HG02642 (cell line): ENCODE measurements at regions not wholly inside any gene's neighbourhood (a gene's known extent, or its start where the extent isn't known, plus 50 kb on each side); places are given as distances from the start of the nearest gene placed in this dataset.
"Not testable (repeated sequence)": the region's sequence is repeated elsewhere in the genome, so short reads cannot be mapped to it uniquely, and the experiment has no call there.

Experiments used
- ATAC-seq: cut with Tn5 transposase; IDR thresholded peaks from one replicate; pipeline ENCODE4 v1.9.1; 2021; ENCODE audit warnings: mild to moderate bottlenecking; ENCODE audit not compliant: unreplicated experiment, poor library complexity

- no peak for ATAC-seq
Observed at GRCh38 chr1:112092656-112093371, 103.3 kb upstream of the KCND3 start.

- ATAC-seq, result no peak
Observed at GRCh38 chr1:112093372-112093694, 103.9 kb upstream of the KCND3 start.

- no peak for ATAC-seq
Observed at GRCh38 chr1:112099979-112100378, 110.5 kb upstream of the KCND3 start.

DNA sequence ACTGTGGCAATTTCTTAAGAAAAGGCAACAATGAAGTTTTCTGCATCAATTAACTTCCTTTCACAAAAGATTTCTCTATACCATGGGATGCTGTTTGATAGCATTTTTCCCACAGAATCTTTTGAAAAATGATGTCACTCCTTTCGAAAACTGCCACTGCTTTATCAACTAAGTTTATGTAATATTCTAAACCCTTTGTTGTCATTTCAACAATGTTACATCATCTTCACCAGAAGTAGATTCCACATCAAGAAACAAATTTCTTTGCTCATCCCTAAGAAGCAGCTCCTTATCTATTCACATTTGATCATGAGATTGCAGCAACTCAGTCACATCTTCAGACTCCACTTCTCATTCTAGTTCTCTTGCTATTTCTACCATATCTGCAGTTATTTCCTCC lies 116.1 kb upstream of the KCND3 start:
- ATAC-seq, result no peak

- ATAC-seq, result no peak
Observed at GRCh38 chr1:112110031-112110430, 120.6 kb upstream of the KCND3 start.

DNA sequence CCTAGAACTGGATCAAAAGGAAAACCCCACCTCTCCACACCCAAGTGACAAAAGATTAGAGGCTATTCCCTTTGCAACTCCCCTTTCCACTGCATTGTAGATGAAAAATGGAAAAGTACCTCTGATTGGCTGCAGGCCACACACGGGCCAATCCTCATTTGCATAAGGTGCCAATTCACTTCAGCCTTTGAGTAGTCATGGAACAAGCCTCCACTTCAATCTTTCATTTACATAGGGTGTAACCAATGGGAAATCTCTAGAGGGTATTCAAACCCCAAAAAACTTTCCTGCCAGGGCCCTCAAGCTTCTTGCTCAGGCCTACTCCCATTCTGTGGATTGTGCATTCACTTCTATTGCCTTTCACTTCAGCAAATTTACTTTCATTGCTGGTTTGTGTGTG lies 122.3 kb upstream of the KCND3 start:
- no peak for ATAC-seq

GRCh38 chr1:112114540-112114939 lies 125.1 kb upstream of the KCND3 start:
- no peak for ATAC-seq

GRCh38 chr1:112126598-112126997 lies 137.1 kb upstream of the KCND3 start:
- no peak for ATAC-seq

DNA sequence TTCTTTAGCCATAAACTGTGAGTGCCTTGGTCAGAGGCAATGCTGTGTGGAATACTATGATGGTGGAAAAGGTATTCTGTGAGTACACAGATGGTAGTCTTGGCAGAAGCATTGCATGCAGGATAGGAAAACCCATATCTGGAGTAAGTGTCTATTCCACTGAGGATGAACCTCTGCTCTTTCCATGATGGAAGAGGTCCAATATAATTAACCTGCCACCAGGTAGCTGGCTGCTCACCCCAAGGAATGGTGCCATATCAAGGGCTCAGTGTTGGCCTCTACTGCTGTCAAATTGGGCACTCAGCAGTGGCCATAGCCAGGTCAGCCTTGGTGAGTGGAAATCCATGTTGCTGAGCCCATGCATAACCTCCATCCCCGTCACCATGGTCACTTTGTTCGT lies 138.1 kb upstream of the KCND3 start:
- ATAC-seq, result not testable (repeated sequence)

DNA sequence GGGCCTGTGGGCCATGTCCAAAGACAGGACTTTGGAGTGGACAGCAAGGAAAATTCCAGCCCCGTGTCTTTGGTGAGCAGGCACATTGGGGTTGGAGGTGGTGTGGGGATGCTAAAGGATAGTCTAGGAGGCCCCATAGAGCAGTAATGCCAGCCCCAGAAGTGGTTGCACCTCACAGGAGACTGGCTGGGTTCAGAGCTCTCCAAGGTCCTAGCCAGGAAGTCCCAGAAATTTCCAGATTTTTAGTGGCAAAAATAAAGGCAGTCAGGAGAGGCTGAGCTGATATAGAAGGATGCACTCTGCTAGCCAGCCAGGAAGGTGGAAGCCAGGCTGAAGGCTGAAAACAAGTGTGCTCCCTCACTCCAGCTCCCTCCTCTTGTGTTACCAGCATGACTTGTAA lies 144.0 kb upstream of the KCND3 start:
- ATAC-seq, result no peak

DNA sequence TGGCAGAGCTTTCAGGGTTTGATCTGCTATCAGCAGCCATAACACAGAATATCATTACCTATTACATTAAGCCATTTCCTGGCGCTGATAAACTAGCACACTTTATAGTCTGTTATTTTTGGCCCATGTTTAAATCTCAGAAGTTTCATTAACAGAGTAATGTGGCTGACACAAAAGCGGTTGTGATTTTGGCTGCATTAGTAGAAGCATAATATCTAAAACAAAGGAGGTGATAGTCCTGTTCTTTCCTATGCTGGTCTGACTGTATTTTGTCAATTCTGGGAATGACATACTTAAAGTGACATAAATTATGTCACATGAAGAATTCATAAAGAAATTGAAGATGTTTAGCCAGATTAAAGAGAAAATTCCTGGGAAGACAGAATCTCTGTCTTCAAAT lies 151.3 kb upstream of the KCND3 start:
- no peak for ATAC-seq

- no peak for ATAC-seq
Observed at GRCh38 chr1:112141301-112141700, 151.8 kb upstream of the KCND3 start.

DNA sequence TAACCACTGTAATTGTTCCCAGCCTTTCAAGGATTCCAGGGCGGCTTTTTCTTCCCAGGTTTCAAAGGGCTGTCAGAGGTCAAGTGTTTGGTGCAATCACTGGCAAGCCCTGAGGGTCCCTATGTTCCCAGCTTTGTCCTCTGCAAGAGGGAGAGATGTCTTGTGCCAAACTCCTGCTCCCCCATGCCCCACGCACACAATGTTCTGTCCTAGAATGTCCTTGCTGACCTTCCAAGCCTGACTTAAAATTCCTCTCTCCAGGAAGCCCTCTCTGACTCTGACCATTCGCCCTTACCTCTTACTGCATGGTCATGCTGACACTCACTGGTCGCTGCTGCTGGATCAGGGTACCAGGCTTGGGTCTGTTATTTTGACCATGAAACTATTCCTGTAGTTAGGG lies 152.5 kb upstream of the KCND3 start:
- no peak for ATAC-seq

- no peak for ATAC-seq
Observed at GRCh38 chr1:112143871-112144441, 154.5 kb upstream of the KCND3 start.

- no peak for ATAC-seq
Observed at GRCh38 chr1:112144733-112145426, 155.4 kb upstream of the KCND3 start.

DNA sequence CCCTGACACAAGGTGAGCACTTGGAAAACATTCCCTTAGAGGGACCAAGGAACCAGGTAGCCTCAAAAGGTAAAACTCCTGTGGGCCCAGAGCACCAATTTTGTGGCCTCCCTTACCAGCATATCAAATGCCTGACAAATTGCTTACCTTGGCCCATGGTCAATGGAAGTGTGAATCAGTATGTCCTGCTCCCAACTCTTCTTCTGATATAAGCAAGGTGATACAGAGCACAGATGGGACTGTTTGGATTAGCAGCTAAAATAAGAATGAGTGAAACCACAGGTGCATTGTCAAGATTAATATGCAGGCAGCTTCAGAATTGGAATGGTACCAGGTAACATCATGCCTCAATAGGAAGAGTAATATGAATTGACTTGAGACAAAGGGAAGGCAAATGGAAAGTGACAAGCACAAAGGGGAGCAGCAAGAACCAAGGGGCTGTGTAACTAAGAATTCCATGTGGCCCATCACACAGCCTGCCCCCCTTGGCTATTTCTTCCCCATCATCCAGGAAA lies 156.8 kb upstream of the KCND3 start:
- no peak for ATAC-seq

DNA sequence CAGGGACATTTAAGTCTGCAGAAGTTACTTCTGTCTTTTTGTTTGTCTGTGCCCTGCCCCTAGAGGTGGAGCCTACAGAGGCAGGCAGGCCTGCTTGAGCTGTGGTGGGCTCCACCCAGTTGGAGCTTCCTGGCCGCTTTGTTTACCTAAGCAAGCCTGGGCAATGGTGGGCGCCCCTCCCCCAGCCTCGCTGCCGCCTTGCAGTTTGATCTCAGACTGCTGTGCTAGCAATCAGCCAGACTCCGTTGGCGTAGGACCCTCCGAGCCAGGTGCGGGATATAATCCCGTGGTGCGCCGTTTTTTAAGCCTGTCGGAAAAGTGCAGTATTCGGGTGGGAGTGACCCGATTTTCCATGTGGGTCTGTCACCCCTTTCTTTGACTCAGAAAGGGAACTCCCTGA lies 170.7 kb upstream of the KCND3 start:
- ATAC-seq, result not testable (repeated sequence)

DNA sequence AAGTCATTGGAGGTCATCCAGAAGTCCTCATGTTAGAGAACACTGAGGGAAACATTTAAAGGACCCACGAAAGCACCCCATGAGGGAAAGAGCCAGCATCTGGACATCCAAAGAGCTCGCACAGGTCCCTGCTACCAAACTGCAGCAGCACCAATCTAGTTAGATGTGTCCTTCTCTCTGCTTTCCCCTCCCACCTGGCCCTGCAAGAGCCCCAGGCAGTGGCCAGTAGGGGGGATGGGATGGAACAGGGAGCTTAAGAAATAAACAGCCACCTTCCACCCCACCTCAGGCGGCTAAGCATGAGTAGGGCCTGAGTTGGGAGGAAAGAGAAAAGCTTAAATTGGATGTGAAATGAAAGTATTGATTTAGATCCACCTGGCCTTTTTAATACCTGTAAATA lies 175.9 kb upstream of the KCND3 start:
- ATAC-seq, result no peak

DNA sequence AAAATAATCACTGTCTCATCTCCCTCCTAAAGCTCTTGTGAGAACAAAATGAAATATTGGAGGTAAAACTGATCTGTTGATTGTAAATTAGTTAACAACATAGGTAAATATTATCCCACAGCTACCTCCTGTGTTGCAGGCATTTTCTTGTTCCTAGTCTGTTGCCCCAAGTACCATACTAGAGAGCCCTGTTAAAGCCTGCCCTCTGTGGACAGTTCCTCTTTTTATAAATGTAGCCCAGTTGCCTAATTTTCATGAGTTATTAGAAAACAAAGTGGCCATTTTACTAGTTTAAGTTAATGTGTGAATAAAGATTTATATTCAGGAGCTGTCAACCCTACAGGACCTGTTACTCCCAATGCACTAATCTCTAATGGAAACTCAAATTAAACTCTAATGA lies 180.0 kb upstream of the KCND3 start:
- no peak for ATAC-seq

- no peak for ATAC-seq
Observed at GRCh38 chr1:112172294-112172882, 182.9 kb upstream of the KCND3 start.

DNA sequence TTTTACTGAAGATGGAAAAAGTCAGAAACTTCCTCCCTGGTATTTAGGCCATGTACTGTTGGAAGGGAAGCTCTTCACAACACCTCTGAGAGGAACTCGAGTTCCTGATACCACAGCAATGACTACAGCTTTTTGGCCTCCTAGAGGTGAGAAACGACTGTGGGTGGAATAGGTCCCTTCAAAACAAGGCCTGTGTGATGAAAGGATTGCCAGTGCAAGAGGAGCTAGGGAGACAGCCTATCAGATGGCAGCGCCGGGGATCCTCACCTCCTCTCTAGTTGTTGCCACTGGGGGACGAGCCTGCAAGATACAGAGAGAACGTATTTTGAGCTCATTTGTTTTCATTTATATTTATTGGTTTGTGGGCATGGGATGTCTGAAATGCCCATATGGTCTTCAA lies 187.8 kb upstream of the KCND3 start:
- no peak for ATAC-seq
